Type B pancreatic cell (in vitro differentiated cells): ENCODE measurements at regions not wholly inside any gene's neighbourhood (a gene's known extent, or its start where the extent isn't known, plus 50 kb on each side); places are given as distances from the start of the nearest gene placed in this dataset.

ENCODE experiments used
- DNase-seq: peaks from one replicate; pipeline ENCODE4 v3.0.0; 2021; ENCODE audit warnings: mixed read lengths; ENCODE audit not compliant: unreplicated experiment; ENCODE audit errors: extremely low spot score
- H3K27ac Mint-ChIP-seq: 2 replicates; pipeline ENCODE4 v1.8.0; 2021; ENCODE audit warnings: mild to moderate bottlenecking, mixed read lengths
- H3K27me3 Mint-ChIP-seq: 2 replicates; pipeline ENCODE4 v1.8.0; 2021; ENCODE audit warnings: mixed read lengths
- H3K36me3 Mint-ChIP-seq: 2 replicates; pipeline ENCODE4 v1.8.0; 2021; ENCODE audit warnings: mixed read lengths
- H3K4me1 Mint-ChIP-seq: one replicate; pipeline ENCODE4 v1.8.0; 2021; ENCODE audit warnings: mixed read lengths; ENCODE audit not compliant: unreplicated experiment
- H3K4me3 Mint-ChIP-seq: 2 replicates; pipeline ENCODE4 v1.8.0; 2021; ENCODE audit warnings: mild to moderate bottlenecking, mixed read lengths
- H3K9me3 Mint-ChIP-seq: 2 replicates; pipeline ENCODE4 v1.8.0; 2021; ENCODE audit warnings: mixed read lengths
- TF ChIP-seq, protein P1 (sequence below): fragments of 200-600 bp; sonication (generic); conservative IDR thresholded peaks from 2 replicates; pipeline ENCODE4 v1.5.0; 2021; ENCODE audit warnings: antibody characterized with exemption, mild to moderate bottlenecking

DNA sequence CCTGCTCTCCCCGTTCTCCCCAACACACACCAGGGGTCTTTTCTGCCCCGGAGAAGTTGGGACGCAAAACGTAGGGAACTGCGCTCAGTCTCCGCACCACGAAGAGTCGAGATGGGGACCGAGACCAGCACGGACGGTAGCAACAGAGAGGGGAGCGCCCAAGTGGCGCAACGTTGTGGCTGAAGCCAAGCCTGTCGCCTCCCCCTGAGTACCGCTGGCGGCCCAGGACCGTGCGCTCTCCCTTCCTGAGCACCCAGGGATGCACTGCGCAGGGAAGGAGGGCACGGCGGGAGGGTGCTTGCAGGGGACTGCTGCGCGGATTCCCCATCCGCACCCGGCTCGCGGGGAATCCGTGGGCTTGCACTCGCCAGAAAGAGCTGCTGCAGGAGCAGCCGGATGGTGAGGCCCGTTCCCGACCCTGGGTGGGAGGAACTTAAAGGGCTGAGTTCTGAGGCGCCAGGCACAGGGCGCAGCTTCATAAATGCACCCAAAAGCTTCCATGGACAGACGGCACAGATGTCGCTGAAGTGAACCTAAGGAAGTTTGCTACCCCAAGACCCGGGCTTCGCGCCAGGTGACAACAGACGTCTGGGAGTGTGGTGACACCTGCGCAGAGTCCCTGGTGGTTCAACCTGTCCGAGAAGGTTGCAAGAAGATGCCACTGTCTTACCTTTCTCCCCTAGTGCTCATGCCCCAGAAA lies 178.7 kb downstream of the TBXT start:
- peak overlapping the region; percentile 87 for H3K4me3 Mint-ChIP-seq
- H3K27ac Mint-ChIP-seq: no peak overlapping the region
- DNase-seq: no peak
- H3K36me3 Mint-ChIP-seq: no peaks in the 10 kb centered on the region
- TF ChIP-seq, protein P1, sequence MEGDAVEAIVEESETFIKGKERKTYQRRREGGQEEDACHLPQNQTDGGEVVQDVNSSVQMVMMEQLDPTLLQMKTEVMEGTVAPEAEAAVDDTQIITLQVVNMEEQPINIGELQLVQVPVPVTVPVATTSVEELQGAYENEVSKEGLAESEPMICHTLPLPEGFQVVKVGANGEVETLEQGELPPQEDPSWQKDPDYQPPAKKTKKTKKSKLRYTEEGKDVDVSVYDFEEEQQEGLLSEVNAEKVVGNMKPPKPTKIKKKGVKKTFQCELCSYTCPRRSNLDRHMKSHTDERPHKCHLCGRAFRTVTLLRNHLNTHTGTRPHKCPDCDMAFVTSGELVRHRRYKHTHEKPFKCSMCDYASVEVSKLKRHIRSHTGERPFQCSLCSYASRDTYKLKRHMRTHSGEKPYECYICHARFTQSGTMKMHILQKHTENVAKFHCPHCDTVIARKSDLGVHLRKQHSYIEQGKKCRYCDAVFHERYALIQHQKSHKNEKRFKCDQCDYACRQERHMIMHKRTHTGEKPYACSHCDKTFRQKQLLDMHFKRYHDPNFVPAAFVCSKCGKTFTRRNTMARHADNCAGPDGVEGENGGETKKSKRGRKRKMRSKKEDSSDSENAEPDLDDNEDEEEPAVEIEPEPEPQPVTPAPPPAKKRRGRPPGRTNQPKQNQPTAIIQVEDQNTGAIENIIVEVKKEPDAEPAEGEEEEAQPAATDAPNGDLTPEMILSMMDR: no peak
- peaks cover 14% of the 10 kb centered on the region for H3K4me1 Mint-ChIP-seq
- H3K27me3 Mint-ChIP-seq: peaks cover 96% of the 10 kb centered on the region
- H3K9me3 Mint-ChIP-seq: no peaks in the 10 kb centered on the region

DNA sequence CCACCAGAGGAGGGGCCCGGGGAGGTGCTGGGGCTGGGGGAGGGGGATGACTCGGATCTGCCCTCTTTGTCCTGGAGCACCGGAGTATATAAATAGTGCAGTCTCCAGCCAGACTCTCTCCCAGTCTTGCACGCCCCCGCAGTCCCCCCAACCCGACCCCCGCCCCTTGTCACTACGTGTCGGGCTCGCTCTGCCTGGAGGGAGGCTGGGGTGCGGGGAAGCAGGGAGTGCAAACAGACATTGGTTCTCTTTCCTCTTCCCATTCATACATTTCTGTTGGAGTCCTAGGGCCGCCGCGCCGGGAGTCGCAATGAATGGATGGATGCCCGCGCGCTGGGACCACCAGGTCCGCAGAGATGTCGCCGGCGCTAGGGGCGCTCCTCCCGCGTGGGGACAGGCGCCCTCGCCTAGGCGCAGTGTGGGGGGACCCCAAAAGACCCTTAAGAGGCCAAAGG lies 179.3 kb downstream of the TBXT start:
- Mint-ChIP-seq H3K4me3 (peak overlapping the region; percentile 87), H3K27ac (no peak overlapping the region), H3K4me1 (peaks cover 14% of the 10 kb centered on the region), H3K36me3 (no peaks in the 10 kb centered on the region), H3K27me3 (peaks cover 97% of the 10 kb centered on the region), H3K9me3 (no peaks in the 10 kb centered on the region)
- TF ChIP-seq, protein P1: no peak
- no peak for DNase-seq

DNA sequence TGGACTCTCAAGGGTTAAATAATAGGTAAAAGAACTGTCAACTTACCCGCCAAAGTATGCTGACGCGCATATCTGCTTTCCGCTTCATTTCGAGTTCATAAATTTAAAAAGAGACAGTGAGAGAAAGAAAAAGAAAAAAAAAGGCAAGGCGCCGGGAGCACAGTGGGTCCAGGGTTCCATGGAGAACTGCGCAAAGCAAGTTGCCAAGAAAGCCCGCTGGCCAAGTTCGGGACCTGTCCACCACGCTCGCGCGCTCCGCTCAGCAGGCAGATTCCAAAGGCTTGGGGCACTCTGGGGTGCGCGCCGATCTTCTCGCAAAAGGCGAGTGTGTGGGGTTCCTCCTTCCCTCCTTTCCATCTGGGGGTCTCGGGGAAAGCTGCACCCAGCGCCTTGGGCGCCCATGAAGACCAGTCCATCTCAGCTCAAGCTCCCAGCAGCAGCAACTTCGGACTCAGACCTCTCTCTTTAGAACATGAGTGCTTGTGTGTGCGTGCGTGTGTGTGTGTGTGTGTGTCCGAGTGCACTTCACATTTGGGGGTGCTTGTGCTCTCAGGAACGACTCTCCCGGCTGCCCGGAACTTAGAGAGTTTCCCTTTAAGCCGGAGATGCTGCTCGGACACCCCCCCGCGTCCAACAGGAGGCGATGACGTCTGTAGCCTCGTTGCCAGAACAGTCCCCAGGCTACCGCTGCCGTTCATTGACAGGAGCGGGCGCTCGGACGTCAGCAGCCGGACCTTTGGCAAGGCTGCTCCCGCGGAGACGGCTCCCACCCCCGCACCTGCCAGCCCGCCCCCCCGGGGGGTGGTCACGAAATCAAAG lies 180.0 kb downstream of the TBXT start:
- TF ChIP-seq, protein P1: no peak

DNA sequence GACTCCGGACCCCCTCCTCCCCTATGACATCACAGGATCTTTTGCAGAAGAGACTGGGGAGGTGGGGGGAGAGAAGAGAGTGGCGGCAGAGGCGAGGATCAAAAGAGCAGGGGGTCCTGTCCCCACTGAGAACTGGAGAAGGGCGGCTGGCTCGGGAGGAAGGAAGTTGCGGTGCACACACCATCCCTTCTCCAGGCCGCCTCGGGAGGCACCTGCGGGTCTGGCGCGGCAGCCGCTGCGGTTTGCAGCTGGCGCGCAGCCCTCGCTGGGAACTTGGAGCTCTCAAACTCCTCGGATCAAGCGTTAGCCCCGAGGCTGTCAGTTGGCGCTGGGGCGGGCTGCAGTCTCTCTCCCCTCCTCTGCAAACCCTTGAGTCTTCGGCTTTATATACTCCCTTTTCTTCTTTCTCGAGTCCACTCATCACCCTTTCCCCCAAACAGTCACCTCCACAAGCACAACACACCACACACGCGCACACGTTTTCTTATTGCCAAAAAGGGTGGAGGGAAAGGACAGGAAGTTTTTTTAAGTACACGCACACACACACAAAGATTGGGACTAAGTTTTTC lies 180.7 kb downstream of the TBXT start:
- no peak for DNase-seq
- peak overlapping the region; percentile 84 for H3K4me3 Mint-ChIP-seq
- H3K9me3 Mint-ChIP-seq: no peaks in the 10 kb centered on the region
- H3K27me3 Mint-ChIP-seq: peaks cover 99% of the 10 kb centered on the region
- no peaks in the 10 kb centered on the region for H3K36me3 Mint-ChIP-seq
- H3K27ac Mint-ChIP-seq: no peak overlapping the region
- TF ChIP-seq, protein P1: no peak
- H3K4me1 Mint-ChIP-seq: peaks cover 14% of the 10 kb centered on the region

More for the DNA sequence above, 180.0 kb downstream of the TBXT start:
- H3K36me3 Mint-ChIP-seq: no peaks in the 10 kb centered on the region
- H3K4me3 Mint-ChIP-seq: peak overlapping the region; percentile 84
- H3K27me3 Mint-ChIP-seq: peaks cover 98% of the 10 kb centered on the region
- DNase-seq: no peak
- no peak overlapping the region for H3K27ac Mint-ChIP-seq
- H3K4me1 Mint-ChIP-seq: peaks cover 14% of the 10 kb centered on the region
- no peaks in the 10 kb centered on the region for H3K9me3 Mint-ChIP-seq

DNA sequence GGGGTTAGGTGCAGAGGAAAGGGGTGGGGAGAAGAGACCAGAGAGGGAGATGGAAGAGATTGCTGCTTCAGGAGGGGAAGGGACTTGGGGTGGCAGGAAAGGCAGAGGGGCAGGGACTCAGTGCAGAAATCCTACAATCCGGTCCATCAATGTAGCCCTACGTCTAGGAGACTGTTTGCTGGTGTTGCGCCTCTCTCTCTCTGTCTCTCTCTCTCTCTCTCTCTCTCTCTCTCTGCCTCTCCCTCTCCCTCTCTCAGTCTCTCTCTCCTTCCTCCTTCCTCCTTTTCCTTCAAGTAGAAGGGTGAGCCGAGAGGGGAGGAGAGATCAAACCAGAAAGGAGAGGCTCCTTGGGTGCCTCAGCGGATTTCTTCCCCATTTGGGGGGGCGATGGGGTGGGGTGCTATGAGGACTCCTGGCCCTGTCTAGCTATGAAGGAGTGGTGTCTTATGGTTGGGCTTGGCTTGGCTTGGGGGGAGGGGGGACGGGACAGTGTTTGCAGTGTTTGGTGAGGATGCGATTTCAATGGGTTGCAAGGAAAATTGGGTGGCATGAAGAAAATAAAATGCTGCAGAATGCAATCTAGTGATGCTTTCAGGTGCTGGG lies 181.2 kb downstream of the TBXT start:
- Mint-ChIP-seq H3K36me3 (no peaks in the 10 kb centered on the region), H3K4me3 (peak overlapping the region; percentile 84), H3K27me3 (peaks cover 99% of the 10 kb centered on the region), H3K27ac (no peak overlapping the region), H3K4me1 (peaks cover 14% of the 10 kb centered on the region), H3K9me3 (no peaks in the 10 kb centered on the region)
- TF ChIP-seq, protein P1: no peak
- no peak for DNase-seq
